ENCODE measurements at regions not wholly inside any gene's neighbourhood (a gene's known extent, or its start where the extent isn't known, plus 50 kb on each side); places are given as distances from the start of the nearest gene placed in this dataset.

DNA sequence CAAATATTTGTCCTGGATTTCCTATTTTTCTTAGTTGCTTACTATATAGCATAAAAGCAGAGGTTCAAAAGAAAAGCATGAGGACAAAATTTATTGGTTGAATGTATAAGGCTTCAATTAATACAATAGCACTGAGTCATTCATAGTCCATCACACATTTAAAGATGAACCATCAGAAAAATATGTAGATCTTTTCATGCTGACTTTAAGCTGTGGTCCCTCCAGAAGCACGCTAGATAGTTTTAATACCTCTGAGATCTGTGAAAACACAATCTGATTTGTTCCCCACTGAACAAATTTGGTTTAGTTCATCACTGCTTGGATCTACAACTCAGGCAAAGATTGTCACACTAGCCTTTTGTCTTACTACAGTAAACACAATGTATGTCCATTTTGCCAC lies 377.2 kb upstream of the ANXA10 start:
- TF ChIP-seq, protein P1, sequence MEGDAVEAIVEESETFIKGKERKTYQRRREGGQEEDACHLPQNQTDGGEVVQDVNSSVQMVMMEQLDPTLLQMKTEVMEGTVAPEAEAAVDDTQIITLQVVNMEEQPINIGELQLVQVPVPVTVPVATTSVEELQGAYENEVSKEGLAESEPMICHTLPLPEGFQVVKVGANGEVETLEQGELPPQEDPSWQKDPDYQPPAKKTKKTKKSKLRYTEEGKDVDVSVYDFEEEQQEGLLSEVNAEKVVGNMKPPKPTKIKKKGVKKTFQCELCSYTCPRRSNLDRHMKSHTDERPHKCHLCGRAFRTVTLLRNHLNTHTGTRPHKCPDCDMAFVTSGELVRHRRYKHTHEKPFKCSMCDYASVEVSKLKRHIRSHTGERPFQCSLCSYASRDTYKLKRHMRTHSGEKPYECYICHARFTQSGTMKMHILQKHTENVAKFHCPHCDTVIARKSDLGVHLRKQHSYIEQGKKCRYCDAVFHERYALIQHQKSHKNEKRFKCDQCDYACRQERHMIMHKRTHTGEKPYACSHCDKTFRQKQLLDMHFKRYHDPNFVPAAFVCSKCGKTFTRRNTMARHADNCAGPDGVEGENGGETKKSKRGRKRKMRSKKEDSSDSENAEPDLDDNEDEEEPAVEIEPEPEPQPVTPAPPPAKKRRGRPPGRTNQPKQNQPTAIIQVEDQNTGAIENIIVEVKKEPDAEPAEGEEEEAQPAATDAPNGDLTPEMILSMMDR (IDR thresholded peaks at IDR 0.05; ENCODE audit: poor library complexity, severe bottlenecking) = no peak
- no peak for TF ChIP-seq EZH2 (IDR thresholded peaks at IDR 0.05; ENCODE audit: borderline replicate concordance, insufficient read depth, low read length, poor library complexity, severe bottlenecking)
- no peak for TF ChIP-seq MXI1 (conservative IDR thresholded peaks at IDR 0.05; ENCODE audit: poor library complexity, severe bottlenecking)
- TF ChIP-seq RAD21 (conservative IDR thresholded peaks at IDR 0.05) = no peak
- TF ChIP-seq POLR2AphosphoS5 (IDR thresholded peaks at IDR 0.05) = no peak
- TF ChIP-seq EP300 (conservative IDR thresholded peaks at IDR 0.05; ENCODE audit: poor library complexity, severe bottlenecking) = no peak

Measured in neural cell (in vitro differentiated cells).